EL (cell line): ENCODE measurements at regions not wholly inside any gene's neighbourhood (a gene's known extent, or its start where the extent isn't known, plus 50 kb on each side); places are given as distances from the start of the nearest gene placed in this dataset.
"Not testable (repeated sequence)": the region's sequence is repeated elsewhere in the genome, so short reads cannot be mapped to it uniquely, and the experiment has no call there.

Source experiments
- DNase-seq: peaks from one replicate; pipeline ENCODE4 v3.0.0-alpha.2; 2016

DNA sequence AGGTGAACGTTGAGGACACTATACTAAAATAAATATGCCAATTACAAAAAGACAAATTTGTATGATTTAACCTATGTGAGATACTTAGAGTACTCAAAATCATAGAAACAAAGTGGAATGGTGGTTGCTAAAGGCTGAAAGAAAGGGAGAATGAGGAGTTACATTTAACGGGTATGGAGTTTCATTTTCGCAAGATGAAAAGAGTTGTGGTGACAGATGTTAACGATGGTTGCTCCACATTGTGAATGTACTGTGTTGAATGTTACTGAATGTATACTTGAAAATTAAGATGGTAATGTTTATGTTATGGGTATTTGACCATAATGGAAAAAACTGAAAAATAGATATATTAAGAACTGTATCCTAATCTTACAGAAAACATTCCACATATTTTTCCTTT lies 51.3 kb upstream of the MOCS2 start:
- no peak for DNase-seq

DNA sequence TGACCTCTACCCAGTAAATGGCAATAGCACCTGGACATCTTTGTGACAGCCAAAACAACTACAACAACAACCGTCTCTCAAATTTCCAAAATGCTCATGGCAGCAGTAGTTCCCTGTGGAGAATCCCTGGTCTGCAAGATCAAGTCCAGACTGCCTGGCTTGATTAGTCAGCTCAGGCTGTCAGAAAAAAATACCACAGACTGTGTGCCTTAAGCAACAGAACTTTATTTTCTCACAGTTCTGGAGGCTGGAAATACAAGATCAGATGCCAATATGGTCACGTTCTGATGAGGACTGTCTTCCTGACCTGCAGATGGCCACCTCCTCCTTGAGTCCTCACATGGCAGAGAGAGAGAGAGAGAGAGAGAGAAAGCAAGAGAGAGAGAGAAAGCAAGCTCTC lies 52.3 kb upstream of the MOCS2 start:
- DNase-seq, result peak; percentile 35

DNA sequence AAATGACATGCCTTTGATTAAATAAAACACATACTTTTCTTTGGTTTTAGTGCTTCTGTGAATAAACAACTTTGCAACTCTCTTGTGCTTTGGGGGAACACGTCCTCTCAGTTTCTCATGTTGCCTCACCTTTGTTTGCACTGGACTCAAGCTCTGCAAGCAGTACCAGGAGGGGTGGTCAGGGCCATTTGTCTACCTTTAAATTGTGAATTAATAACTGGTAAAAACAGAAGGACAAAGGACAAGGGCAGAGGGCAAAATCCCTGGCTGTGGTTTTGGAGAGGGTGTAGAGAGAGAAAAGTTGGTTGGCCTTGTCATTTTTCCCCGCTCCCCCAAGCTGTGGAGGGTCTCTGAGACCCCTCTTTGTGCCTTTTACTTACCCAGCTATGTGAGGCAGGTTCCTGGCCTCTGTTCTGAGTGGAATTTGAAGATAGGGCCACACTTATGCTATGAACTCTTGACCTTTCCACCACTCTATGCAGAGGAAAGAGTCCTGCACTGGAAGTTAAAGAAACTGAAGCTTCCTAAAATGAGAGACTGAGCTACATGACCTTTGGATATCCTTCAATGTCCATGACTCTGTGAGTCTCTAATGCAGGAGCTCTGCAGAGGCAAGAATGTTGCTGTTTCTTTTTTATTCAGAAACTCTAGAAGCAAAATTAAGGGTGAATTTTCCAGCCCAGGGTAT lies 55.1 kb upstream of the MOCS2 start:
- DNase-seq, result no peak

DNA sequence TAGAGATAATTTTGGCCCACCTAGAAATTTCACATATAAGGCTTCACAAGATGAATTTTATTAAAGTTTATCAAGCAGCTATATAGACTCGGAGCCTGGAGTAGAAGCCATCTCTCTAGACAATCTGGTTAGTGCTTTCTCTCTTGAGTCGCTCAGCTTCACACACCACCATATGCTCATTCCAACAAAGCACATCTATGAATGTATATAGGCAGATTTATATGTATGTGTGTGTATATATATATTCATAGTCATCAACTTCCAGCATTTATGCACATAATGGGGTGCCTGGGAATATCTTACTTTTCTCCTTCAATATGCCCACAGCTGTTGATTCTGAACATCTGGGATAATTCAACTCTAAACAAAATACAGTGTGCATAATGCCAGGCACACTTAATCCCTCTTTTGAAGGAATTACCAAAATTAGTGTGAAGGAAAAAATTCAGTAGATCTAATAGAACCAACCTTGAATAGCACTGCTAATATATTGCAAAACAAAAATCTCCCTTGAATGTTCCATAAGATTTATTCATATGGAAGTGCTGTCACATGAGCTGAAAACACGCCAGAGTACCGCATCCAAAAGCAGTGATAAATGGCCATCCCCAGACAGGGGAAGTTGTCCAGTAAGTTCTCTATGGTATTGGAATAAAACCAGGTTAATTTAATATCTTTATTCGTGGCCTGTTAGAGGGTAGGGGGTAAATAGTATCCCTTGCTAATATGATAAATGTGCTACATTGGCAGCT lies 56.0 kb upstream of the MOCS2 start:
- DNase-seq, result no peak

DNA sequence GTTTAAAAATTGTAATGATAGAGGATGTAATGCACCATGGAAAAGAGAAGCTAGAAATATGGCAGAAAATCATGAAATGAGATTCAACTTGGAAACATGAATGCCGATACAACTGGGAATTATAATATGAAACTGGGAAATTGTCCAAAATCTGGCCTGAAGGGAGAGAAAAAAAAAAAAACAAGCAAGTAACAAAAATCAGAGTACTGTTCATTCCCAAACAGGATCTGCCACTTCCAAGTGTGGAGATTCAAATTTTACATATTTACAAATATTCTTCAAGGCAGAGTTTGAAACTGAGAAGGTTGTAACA lies 56.6 kb upstream of the MOCS2 start:
- no peak for DNase-seq

DNA sequence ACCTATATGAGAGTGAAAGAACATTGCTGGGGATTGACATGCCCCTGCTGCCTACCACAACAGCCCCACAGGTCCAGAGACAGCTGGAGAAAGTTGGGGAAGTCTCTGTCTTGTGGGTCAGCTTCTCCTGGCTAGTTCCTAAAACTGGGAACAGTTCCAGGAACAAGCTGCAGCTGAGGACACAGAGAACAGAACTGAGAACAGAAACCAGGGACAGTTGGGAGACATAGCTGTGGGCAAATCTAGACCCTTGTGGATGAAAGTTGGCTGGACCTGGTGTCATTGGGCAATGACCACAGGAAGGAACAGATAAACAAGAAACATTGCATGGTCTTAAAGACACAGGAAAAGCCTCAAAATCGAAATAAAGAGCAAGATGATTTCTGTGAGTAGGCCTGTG lies 58.3 kb upstream of the MOCS2 start:
- peak; percentile 39 for DNase-seq

DNA sequence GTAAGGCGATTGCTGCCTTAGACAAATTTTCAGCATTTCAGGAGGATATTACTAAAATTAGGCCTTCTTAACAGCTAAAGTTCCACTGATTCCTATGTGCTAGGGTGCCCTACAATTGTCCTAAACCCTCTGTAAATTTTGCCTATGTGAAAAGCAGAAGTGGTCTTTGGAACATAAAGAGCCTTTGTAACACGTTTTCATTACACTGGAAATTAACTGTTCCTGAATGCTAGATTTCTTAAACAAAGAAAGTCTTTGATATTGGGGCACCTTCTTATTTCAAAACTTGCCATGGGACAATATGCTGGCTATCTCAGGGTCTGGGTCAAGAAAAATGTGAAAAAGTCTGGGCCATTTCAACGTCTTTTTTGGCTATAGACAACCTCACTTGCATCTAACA lies 60.4 kb upstream of the MOCS2 start:
- DNase-seq, result no peak

DNA sequence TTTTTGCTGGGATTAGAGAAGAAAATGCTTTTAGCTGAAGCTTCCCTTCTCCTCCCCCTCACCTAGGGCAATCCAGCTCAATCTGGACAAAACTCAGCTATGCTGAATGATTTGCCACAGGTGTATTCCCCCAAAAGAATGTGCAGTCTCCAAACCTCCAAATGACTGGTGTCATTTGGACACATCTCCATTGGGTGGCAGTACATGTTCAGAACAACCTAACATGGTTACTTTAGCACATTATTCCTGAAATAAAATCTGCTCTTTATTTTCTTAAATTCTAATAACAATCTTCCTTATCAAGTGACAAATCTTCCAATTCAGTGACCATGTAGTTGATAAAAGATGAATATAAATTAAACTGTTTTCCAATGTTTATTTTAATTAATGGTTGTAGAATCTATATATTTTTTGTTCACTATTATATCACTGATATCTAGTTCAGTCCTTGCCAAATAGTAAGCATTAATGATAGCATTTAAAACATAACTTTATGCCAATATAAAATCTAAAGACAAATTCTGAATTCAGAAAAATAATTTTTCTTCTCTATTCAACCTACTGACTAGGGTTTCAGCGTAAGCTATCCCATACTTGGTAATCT lies 61.3 kb upstream of the MOCS2 start:
- peak; percentile 53 for DNase-seq

DNA sequence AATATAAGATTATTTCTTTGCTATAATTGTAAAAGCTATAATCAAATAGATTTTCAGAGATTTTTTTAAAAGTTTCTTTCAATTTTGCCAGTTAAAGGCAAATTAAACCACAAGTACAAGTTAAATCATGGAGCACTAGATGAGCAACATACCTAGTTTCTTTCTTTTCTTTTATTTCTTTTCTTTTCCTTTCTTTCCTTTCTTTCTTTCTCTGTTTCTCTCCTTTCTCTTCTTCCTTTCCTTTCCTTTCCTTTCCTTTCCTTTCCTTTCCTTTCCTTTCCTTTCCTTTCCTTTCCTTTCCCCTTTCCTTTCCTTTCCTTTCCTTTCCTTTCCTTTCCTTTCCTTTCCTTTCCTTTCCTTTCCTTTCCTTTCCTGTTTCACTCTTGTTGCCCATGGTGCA lies 62.5 kb upstream of the MOCS2 start:
- not testable (repeated sequence) for DNase-seq

DNA sequence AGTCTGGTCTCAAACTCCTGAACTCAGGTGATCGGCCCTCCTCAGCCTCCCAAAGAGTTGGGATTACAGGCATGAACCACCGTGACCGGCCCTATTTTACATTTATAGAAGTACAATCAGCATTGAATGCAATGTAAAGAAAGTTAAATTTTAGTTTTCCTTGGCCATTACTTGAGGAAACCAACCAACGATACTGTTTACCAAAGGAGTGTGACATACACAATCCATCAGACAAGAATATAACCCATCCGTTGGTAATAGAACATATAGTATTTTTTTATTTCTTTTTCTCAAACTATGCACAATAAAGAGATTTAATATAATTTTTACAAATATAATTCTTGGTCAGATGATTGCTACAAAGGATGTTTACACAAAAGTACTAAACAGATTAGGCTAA lies 63.1 kb upstream of the MOCS2 start:
- no peak for DNase-seq

DNA sequence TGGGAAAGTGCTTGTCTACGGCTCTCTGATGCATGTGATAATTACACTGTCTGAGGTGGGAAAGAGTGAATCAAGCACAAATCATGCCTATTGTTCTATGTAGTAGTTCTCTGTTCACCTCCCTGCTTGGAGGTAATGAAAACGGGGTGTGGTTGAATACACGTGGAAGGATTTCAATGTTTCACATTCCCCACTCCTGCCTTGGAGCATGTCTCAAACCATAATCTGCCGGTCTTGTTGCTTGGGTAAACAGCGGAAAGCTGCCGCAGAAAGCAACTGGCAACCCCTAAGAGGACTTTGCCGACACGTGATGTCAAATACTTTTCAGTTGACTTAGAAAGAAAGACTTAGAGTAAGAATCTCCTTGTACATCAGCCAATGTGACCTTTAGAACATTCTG lies 63.5 kb upstream of the MOCS2 start:
- DNase-seq, result no peak

DNA sequence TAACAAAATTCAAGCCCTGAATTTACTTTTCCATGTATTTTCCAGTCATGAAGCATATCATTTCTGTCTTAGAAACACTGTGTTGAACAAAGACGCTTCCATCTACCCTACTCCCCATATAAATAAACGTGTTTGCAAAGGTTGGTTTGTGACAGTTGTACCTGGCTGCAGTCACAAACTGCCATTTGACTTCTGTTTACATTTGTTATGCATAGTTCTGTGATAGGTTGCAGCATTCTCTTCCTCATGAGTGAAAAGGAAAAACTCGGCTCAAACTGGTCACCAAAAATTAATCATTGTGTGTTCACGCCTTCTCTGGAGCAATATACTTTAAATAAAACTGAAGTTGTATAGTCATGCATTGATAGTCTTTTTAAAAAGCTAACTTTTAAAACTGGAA lies 69.3 kb upstream of the MOCS2 start:
- DNase-seq, result no peak

DNA sequence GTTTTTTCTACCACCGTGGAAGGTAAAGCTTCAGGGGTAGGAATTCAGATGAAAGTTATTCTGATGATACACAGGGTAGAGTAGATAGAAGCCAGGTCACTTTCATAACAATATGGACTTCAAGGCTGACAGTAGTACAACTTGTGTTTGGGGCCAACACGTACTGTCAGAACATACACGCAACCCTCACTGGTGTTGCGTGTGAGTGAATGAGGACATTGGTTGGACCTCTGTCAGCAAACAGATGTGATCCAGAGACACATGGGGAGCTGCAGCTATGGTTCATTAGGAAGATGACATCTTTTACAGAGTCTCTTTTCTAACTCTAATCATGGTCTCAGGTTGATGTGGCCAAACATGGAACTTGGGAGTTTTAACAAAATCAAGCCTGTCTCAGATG lies 70.1 kb upstream of the MOCS2 start:
- DNase-seq, result no peak

DNA sequence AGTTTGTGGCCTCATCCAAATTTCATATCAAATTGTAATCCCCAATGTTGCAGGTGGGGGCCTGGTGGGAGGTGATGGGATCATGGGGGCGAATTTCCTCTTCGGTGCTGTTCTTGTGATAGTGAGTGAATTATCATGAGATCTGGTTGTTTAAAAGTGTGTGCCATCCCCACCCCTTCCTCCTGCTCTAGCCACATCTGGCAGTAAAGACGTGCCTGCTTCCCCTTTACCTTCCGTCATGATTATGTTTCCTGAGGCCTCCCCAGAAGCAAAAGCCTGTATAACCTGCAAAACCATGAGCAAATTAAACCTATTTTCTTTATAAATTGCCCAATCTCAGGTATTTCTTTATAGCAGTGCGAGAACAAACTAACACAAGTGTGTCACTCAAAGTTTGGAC lies 71.0 kb upstream of the MOCS2 start:
- no peak for DNase-seq

DNA sequence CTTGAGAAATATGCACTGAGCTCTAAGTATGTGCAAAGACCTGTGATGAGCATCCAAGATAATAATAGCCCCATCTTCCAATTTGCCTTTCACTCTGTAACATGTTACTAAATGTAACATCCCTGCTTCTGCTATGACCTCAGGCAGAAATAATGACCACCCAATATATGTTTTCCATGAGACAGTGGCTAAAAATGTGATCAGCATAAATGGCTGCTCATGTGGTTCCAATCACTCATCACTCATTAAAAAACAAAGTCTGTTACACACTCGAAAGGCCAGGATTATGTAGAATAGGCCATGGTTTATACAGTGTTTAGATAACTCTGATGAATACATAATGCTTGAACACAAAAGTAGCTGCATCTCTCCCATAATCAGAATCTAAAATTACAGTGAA lies 71.4 kb upstream of the MOCS2 start:
- DNase-seq, result no peak

DNA sequence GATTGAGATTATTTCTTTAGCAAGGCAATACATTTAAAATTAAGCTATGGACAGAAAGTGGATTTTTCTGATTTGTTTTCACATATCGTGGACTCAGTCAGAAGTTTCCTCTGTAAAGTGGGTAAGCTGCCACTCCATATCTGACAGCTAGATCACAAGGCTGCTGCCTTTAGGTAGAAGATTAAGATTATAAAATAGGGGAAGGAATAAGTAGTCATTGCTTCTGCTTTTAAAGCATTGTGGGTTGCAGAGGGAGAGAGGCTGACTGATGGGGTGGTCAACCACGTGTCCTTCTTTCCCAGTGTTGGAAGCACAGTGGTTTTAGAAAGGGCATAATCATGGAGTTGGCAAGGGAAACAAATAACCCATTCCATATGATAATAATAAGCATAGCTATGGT lies 74.3 kb upstream of the MOCS2 start:
- no peak for DNase-seq

DNA sequence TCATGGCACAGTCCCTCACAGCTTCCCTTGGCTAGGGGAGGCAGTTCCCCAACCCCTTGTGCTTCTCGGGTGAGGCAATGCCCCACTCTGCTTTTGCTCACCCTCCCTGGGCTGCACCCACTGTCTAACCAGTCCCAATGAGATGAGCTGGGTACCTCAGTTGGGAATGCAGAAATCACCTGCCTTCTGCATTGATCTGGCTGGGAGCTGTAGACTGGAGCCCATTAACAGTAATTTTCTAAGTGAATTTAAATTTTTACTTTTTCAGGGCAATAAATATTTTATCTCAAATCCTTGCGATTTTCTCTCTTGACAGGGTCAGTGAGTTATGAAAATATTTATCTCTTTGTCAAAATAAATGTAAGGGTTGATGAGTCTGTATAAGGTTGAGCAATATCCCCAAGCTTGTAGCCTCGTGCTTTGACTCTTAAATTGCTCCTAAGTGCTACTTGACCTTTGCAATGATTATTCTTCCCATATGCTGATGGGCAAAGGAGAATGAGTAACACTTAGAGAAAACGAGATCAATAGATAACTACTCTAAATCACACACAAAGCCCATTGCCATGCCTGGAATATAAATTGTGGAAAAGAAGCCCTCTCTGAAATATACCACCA lies 82.1 kb upstream of the MOCS2 start:
- peak; percentile 50 for DNase-seq

DNA sequence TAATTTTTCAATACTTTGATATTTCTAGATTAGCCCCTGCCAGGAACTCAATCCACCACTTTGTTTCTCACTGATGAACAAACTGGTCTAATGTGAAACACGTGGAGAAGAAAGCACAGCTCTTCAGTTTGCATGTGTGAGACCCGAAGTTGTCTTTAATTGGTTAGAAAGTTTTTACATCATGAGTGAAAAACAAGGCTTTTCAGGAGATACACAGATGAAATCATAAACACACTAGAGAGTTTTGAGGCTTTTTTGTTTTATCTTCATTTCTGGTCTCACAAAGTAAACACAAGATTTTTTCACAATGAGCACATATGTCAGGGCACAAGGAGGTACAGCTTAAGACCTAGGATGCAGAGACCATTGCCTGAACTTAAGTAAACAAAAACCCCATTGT lies 84.5 kb upstream of the MOCS2 start:
- peak; percentile 42 for DNase-seq

DNA sequence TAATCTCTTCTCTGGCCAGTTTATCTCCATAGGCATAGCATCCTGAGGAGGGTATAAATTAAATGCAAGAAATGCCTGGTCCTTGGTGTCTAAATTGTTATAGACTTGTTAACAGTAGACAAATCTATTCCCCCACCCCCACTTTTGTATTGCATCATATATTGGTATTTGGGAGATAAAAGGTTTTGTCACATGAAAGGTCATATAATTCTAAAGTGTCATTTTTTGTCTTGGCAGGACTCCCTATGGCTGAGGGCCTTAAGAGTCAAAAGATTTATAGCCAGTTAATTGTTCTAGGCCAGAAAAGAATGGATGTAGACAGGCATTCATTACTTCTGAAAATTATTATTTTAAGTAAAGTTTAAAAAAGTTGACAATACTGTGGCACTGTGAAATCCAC lies 90.3 kb upstream of the MOCS2 start:
- no peak for DNase-seq

DNA sequence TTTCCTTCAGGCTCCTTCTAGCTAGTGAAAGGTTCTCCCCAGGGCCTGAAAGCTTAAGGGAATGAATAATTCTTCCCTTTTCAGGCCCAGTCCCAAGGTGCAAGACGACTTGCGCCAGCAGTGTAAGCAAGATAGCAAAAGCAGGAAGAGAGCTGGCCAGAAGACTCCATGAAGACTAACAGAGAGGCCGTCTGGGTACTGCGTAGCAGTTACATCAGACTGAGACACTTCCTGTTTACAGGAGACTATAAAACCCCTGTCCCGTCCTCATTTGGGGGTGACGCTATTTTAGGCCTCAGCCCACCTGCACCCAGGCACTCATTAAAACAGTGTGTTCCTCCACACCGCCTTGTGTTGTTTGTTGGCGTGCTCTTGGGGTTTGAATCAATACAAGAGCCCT lies 90.7 kb upstream of the MOCS2 start:
- DNase-seq, result no peak

DNA sequence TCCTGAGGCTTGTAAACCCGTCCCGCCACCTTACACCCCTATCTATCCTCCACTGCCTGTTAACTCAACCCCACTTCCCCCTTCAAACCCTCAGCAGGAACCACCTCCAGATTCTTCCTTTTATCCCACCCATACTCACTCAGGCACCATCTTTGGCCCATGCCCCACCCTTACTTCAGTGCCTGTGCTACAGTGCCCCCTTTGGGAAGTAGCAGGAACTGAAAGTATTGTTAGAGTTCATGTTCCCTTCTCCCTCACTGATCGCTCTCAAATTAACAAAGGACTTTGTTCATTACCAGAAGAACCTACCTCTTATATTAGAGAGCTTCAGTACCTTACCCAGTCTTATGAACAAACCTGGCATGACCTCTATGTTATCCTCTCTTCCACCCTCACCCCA lies 92.2 kb upstream of the MOCS2 start:
- no peak for DNase-seq

DNA sequence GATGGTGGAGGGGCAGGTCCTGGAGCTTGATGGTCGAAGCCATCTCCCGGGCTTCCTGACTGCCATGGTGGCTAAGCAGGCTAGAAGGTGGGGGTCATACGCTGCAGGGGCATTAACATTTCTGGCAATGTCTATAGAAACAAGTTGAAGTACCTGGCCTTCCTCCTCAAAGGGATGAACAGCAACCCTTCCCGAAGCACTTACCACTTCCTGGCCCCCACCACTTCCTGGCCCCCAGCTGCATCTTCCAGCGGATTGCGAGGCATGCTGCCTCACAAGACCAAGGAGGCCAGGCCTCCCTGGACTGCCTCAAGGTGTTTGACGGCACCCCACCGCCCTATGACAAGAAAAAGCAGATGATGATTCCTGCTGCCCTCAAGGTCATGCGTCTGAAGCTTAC lies 97.0 kb upstream of the MOCS2 start:
- DNase-seq, result no peak

DNA sequence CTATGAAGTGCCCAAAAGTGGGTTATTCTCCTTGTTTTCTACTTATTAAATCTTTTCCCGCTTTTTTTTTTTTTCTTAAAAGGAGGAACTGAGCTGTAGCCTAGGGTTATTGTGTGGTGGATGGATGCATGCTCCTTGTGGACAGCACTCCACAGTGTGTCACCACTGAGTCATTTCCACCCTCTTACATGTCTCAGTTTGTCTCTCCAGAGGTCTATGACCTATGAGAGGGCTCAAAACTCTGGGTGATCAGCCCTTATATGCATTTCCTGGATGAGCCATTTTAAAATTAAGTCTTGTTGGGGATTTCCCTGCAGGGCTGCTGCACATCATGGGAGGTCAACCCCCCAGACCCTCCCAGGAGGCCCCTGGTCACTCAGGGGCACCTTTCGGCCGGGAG lies 102.2 kb upstream of the MOCS2 start:
- peak; percentile 84 for DNase-seq

DNA sequence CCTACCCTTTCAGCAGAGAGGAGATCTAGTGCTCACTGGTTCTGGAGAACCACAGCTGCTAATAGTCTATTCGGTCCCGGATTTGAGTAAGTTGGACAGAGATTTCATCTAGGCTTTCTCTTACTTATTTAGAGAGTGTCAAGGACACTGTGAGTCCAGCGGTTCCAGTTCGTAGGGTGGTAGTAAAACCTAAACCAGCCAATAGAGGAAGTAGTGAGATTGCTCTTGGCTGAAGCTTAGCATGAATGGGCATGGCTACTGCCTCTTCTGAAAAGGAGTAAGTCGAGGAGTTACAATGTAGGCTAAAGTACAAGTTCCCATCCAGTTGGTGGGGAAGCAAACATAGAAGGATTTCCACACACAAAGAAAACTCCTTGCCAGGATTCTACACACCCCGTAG lies 109.6 kb upstream of the MOCS2 start:
- no peak for DNase-seq
